Heart left ventricle (tissue), 13 donors: ENCODE measurements at regions not wholly inside any gene's neighbourhood (a gene's known extent, or its start where the extent isn't known, plus 50 kb on each side); places are given as distances from the start of the nearest gene placed in this dataset.

ENCODE experiments used
- POLR2A ChIP-seq, 2 donors: fragments of 450-650 bp; IDR thresholded peaks; one replicate each; pipeline ENCODE4 v1.6.1; 2017; ENCODE audit warnings: antibody characterized with exemption in 2 of 2, mild to moderate bottlenecking in 2 of 2, moderate library complexity in 2 of 2
- TF ChIP-seq, protein P1 (sequence below), 12 donors: fragments of 200-600 bp; sonication (generic) in 4 of 12; IDR thresholded peaks; one replicate each; pipeline versions ENCODE4 v1.5.0 to v1.8.0; 2018 to 2022; ENCODE audit warnings: antibody characterized with exemption in 12 of 12, mild to moderate bottlenecking in 5 of 12
- donor health status: ischemic (EF 13 %, LVEDD 7.1; RV severe dilation, severe dysfunction).
- donor health status: DM: no; HTN: yes; CAD: no.
- donor health status: DM: no; HTN: no; CAD: no.
- donor health status: ischemic (EF 25% LVEDD 6.9; RV normal size, moderate dysfunction).
- donor health status: ischemic (EF 25% LVEDD 5.7; RV mildly dilated, moderate dysfunction).
- donor health status: ischemic (EF 35%, LVEDD 5.7; RV mildly dilated, moderate dysfunction).
- donor health status: nonischemic (EF 11% LVEDD 7.7; RV severe dilation, severe dysfunction).
- donor health status: DM: yes; HTN: yes; CAD: no.
- donor health status: PGD.
- donor health status: ischemic (EF 29% LVEDD 5.4; RV normal size, mild dysfunction).
- donor health status: nonischemic (EF 23%, LVEDD 6.1; RV moderate dilation, normal function).

DNA sequence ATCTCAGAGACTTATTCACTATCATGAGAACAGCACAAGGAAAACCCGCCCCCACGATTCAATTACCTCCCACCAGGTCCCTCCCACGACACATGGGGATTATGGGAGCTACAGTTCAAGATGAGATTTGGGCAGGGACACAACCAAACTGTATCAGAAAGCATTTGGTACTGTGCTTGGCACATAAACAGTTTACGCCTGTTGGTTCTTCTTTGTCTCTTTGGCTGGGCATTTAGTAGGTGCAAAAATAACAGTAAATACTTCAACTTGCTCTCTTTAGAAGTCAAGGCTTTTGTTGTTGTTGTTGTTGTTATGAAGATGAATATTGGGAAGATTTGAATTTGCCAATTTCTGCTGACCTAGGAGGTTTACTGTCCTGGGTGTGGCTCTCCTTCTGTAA lies 175.4 kb upstream of the IGSF21 start:
- TF ChIP-seq, protein P1, sequence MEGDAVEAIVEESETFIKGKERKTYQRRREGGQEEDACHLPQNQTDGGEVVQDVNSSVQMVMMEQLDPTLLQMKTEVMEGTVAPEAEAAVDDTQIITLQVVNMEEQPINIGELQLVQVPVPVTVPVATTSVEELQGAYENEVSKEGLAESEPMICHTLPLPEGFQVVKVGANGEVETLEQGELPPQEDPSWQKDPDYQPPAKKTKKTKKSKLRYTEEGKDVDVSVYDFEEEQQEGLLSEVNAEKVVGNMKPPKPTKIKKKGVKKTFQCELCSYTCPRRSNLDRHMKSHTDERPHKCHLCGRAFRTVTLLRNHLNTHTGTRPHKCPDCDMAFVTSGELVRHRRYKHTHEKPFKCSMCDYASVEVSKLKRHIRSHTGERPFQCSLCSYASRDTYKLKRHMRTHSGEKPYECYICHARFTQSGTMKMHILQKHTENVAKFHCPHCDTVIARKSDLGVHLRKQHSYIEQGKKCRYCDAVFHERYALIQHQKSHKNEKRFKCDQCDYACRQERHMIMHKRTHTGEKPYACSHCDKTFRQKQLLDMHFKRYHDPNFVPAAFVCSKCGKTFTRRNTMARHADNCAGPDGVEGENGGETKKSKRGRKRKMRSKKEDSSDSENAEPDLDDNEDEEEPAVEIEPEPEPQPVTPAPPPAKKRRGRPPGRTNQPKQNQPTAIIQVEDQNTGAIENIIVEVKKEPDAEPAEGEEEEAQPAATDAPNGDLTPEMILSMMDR (IDR thresholded peaks at IDR 0.05) = no peak
- no peak for TF ChIP-seq POLR2A (IDR thresholded peaks at IDR 0.05)
